ENCODE measurements at regions not wholly inside any gene's neighbourhood (a gene's known extent, or its start where the extent isn't known, plus 50 kb on each side); places are given as distances from the start of the nearest gene placed in this dataset.
"Not testable (repeated sequence)": the region's sequence is repeated elsewhere in the genome, so short reads cannot be mapped to it uniquely, and the experiment has no call there.

- DNase-seq (ENCODE audit: low read depth in 2 of 2) = no peak
Observed at GRCh38 chr12:83575326-83575725, 888.6 kb downstream of the TMTC2 start.

GRCh38 chr12:83574142-83574541, 887.4 kb downstream of the TMTC2 start:
- no peak for DNase-seq (ENCODE audit: low read depth in 2 of 2)

- DNase-seq (ENCODE audit: low read depth in 2 of 2) = no peak
Observed at GRCh38 chr12:83573671-83574070, 887.0 kb downstream of the TMTC2 start.

GRCh38 chr12:83559650-83560049, 872.9 kb downstream of the TMTC2 start:
- DNase-seq (ENCODE audit: low read depth in 2 of 2) = no peak

GRCh38 chr12:83556040-83556439, 869.3 kb downstream of the TMTC2 start:
- not testable (repeated sequence) for DNase-seq (ENCODE audit: low read depth in 2 of 2)

GRCh38 chr12:83541446-83541845, 854.7 kb downstream of the TMTC2 start:
- no peak for DNase-seq (ENCODE audit: low read depth in 2 of 2)

- DNase-seq (ENCODE audit: low read depth in 2 of 2) = no peak
Observed at GRCh38 chr12:83538361-83538965, 851.8 kb downstream of the TMTC2 start.

GRCh38 chr12:83537428-83538053, 850.8 kb downstream of the TMTC2 start:
- DNase-seq (ENCODE audit: low read depth in 2 of 2) = no peak

- DNase-seq (ENCODE audit: low read depth in 2 of 2) = no peak
Observed at GRCh38 chr12:83536496-83536895, 849.8 kb downstream of the TMTC2 start.

- DNase-seq (ENCODE audit: low read depth in 2 of 2) = no peak
Observed at GRCh38 chr12:83528571-83528970, 841.9 kb downstream of the TMTC2 start.

- DNase-seq (ENCODE audit: low read depth in 2 of 2) = no peak
Observed at GRCh38 chr12:83527810-83528209, 841.1 kb downstream of the TMTC2 start.

GRCh38 chr12:83515306-83516026, 828.8 kb downstream of the TMTC2 start:
- no peak for DNase-seq (ENCODE audit: low read depth in 2 of 2)

- DNase-seq (ENCODE audit: low read depth in 2 of 2) = no peak
Observed at GRCh38 chr12:83514372-83514771, 827.7 kb downstream of the TMTC2 start.

- DNase-seq (ENCODE audit: low read depth in 2 of 2) = no peak
Observed at GRCh38 chr12:83506841-83507240, 820.1 kb downstream of the TMTC2 start.

- no peak for DNase-seq (ENCODE audit: low read depth in 2 of 2)
Observed at GRCh38 chr12:83505586-83505985, 818.9 kb downstream of the TMTC2 start.

GRCh38 chr12:83499894-83500293, 813.2 kb downstream of the TMTC2 start:
- not testable (repeated sequence) for DNase-seq (ENCODE audit: low read depth in 2 of 2)

- DNase-seq (ENCODE audit: low read depth in 2 of 2) = no peak
Observed at GRCh38 chr12:83477696-83478095, 791.0 kb downstream of the TMTC2 start.

GRCh38 chr12:83476695-83477690, 790.3 kb downstream of the TMTC2 start:
- no peak for DNase-seq (ENCODE audit: low read depth in 2 of 2)

GRCh38 chr12:83476006-83476405, 789.3 kb downstream of the TMTC2 start:
- no peak for DNase-seq (ENCODE audit: low read depth in 2 of 2)

- no peak for DNase-seq (ENCODE audit: low read depth in 2 of 2)
Observed at GRCh38 chr12:83474369-83474768, 787.7 kb downstream of the TMTC2 start.

GRCh38 chr12:83473408-83474095, 786.8 kb downstream of the TMTC2 start:
- DNase-seq (ENCODE audit: low read depth in 2 of 2) = no peak
